ENCODE measurements at regions not wholly inside any gene's neighbourhood (a gene's known extent, or its start where the extent isn't known, plus 50 kb on each side); places are given as distances from the start of the nearest gene placed in this dataset.

GRCh38 chr18:78576967-78577366 lies 402.7 kb upstream of the SALL3 start:
- TF ChIP-seq CTCF (IDR thresholded peaks at IDR 0.05; ENCODE audit: low read depth, low read length), result no peak
- no peak for TF ChIP-seq EZH2phosphoT487 (IDR thresholded peaks at IDR 0.05; ENCODE audit: low read depth)
